NCI-H69 (cell line): ENCODE measurements at regions not wholly inside any gene's neighbourhood (a gene's known extent, or its start where the extent isn't known, plus 50 kb on each side); places are given as distances from the start of the nearest gene placed in this dataset.
A peak's percentile ranks its signal among the peaks of the same experiment; 100 is the strongest.

Source experiments
- DNase-seq: peaks from one replicate; lab custom pipeline; 2025; lab: John Stamatoyannopoulos, UW

DNA sequence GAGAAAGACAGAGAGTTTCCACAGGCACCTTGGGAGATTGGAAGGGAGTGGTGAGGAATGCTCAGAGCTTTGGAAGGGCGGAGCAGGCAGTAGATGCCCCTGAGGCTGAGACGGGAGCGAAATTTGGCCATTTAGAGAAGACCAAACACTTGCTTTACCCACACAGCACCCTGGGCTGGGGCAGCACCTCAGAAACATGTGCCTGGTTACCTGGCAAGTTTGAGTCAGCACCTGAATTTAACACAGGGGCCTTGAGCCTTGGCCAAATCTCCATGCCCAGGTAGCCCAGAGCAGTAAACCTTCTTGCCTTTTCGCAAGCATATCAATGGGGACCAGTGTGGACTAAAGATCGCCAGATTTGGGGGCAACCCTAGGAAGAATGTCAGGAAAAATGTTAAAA, 111.9 kb upstream of the NFE2L3 start:
- no peak for DNase-seq

GRCh38 chr7:26042237-26042636, 109.8 kb upstream of the NFE2L3 start:
- no peak for DNase-seq

GRCh38 chr7:26043801-26044200, 108.2 kb upstream of the NFE2L3 start:
- no peak for DNase-seq

DNA sequence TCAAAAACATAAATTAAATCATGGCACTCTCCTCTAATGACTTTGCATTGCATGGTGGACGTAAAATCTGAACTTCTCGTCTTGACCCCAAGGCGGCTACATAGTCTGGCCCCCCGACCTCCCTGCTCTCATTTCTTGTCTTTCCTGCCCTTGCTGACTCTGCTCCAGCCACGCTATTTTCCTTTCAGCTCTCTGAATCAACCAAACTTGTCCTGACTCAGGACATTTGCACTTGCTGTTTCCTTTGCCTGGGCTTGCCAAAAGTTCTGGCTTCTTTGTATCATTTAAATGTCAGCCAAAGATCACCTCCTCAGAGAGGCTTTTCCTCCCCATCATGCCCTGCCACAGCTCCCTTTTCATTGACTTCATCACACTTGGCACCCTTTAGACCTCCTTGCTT, 107.7 kb upstream of the NFE2L3 start:
- DNase-seq = no peak

GRCh38 chr7:26046150-26046549, 105.8 kb upstream of the NFE2L3 start:
- no peak for DNase-seq

DNA sequence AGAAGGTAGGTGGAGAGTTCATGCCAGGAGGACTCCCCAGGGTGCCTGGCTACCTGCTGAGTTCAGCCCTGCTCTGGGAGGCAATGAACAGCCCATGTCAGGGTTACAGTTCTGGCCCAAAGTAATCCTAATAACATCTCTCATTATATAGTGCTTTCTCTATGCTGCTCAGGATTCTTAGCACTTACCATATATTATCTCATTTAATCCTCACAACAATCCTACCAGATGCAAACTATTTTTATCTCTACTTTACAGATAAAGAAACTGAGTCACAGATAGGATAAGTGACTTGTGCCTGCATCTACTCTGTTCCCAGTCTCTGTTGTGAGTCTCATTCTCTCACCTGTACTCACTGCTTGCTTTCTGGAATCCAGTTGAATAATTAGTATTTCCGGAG, 105.1 kb upstream of the NFE2L3 start:
- no peak for DNase-seq

- DNase-seq = no peak
Observed at GRCh38 chr7:26048663-26049062, 103.3 kb upstream of the NFE2L3 start.

- no peak for DNase-seq
Observed at GRCh38 chr7:26049081-26049480, 102.9 kb upstream of the NFE2L3 start.

DNA sequence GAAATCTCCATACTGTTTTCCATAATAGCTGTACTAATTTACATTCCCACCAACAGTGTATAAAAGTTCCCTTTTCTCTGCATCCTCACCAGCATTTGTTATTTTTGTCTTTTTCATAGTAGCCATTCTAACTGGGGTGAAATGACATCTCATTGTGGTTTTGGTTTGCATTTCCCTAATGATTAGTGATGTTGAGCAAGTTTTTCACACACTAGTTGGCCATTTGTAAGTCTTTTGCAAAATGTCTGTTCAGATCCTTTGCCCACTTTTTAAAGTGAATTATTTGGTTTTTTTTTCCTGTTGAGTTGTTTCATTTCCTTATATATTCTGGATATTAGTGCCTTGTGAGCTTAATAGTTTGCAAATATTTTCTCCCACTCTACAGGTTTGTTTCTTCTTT, 101.0 kb upstream of the NFE2L3 start:
- DNase-seq = no peak

GRCh38 chr7:26052706-26053105, 99.3 kb upstream of the NFE2L3 start:
- no peak for DNase-seq

- DNase-seq = peak; percentile 13
Observed at GRCh38 chr7:26054386-26054785, 97.6 kb upstream of the NFE2L3 start.

GRCh38 chr7:26055241-26055640, 96.8 kb upstream of the NFE2L3 start:
- DNase-seq = no peak

- peak; percentile 94 for DNase-seq
Observed at GRCh38 chr7:26060733-26061677, 91.0 kb upstream of the NFE2L3 start.

- peak; percentile 93 for DNase-seq
Observed at GRCh38 chr7:26061678-26062603, 90.1 kb upstream of the NFE2L3 start.

- no peak for DNase-seq
Observed at GRCh38 chr7:26065652-26066051, 86.3 kb upstream of the NFE2L3 start.

GRCh38 chr7:26066736-26067135, 85.3 kb upstream of the NFE2L3 start:
- DNase-seq = no peak

DNA sequence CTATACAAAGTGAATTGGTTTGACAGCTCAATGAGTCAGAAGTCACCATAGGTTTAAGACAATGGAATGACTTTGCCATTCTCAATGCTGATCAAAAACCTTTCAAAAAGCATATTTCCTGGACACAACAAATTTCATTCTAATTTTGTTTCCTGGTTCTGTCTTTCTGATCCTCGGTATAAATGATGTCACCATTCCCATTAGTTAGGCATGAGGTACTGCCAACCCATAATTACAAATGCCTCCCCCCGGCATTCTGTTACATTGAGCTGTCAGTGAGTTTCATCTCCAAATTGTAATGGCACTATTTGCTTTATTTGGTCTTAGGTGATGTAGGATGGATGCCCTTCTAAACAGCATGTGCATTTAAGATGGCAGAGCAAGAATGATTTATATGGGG, 81.7 kb upstream of the NFE2L3 start:
- DNase-seq = peak; percentile 58

DNA sequence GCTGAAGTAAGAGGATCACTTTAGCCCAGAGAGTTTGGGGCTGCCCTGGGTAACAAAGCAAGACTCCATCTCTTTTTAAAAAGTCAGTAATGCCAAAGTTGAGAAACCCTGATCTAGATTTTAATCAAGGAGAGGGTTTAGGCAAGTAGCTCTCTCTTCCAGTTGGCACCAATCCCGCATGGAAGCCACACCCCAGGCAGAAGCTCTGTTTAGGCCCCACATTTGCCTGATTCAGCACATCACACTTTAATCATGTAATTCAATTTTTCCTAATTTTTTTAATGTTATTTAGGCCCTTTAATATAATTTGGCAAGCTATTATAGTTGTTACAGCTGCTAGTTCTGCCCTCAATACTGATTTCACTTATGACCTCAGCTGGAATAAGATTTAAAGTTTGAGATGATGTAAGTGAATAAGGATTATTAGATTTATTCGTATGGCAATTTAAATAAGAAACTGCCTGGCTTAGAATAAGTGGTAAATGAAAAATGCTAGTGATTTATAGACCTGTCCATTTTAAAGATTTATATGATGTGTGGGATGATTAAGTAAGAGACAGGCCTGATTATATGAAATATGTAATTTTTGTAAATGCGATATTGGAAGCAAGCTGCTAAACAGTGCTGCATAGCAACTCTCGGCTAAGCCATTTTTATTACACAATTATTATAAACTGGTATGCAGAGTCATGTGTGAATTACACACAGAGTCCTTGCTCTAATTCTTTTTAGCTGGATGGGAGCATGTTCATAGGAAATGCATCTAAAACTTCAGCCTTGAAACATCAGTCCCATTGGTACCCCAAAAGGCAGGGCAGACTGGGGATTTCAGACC, 80.2 kb upstream of the NFE2L3 start:
- DNase-seq = no peak

DNA sequence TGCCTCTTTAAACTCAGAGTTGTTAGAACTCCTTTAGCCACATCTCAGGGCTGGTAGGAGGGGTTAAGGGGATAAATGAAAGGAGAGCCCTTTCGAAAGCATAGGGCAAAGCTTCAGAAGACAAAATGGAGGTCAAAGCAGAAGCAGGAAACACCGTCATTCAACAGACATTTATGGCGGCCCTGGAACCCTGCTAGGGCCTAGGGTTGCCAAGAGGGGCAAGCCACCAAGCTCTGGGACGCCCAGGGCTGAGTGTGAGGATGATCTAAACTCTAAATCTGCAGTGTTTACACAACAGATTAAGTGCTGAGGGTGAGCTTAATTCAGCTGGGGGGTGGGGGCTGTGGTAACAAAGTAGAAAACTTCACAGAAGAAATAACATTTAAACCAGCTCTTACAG, 79.0 kb upstream of the NFE2L3 start:
- no peak for DNase-seq

DNA sequence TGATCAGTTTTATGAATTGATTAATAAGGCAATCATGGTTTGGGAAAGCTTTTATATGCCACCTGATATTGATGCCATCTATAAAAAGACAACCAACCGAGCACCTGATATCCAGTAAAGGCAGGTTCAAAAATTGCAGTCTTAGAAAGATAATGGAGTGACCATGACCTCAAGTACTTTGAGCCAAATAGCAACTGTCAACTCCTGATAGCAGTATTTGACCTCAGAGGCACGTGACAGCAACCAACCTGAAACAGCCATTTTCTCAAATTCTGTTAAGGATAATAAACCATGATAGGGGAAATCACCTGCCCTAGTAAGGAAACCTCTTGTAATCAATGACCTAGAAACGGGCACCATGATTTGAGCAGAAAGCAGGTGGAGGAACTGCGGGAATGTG, 77.1 kb upstream of the NFE2L3 start:
- no peak for DNase-seq

- DNase-seq = no peak
Observed at GRCh38 chr7:26076691-26077090, 75.3 kb upstream of the NFE2L3 start.
